ENCODE measurements at regions not wholly inside any gene's neighbourhood (a gene's known extent, or its start where the extent isn't known, plus 50 kb on each side); places are given as distances from the start of the nearest gene placed in this dataset.

DNA sequence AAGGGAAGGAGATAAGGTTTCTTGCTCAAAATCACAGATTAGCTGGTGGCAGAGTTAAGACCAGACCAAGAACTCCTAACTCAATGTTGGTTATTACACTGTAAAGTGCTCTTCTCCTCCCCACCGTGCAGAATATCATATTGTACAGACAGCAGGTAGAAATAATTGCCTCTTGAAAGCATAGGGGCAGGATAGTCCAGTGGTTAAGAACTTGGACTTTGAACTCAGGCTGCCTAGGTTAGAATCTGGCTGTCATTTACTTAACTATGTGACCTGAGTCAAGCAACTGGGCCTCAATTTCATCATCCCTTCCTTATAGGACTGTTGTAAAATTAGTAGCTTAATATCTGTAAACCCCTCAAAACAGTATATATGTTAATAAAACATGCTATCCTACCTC, 114.9 kb upstream of the HIVEP3 start:
- DNase-seq = no peak

DNA sequence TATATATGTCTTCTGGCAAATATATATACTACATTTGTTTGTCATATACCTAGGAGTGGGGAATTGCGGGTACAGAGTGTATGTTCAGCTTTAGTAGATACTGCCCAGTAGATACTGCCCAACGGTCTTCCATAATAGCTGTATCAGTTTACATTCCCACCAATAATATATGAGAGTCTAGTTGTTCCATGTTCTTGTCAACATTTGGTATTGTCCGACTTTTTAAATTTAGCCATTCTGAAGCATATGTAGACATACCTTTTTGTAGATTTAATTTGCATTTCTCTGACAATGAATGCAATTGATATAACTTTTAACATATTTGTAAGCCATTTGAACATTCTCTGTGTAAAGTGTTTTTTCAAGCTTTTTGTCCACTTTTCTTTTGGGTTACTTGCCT, 99.0 kb upstream of the HIVEP3 start:
- DNase-seq = no peak

DNA sequence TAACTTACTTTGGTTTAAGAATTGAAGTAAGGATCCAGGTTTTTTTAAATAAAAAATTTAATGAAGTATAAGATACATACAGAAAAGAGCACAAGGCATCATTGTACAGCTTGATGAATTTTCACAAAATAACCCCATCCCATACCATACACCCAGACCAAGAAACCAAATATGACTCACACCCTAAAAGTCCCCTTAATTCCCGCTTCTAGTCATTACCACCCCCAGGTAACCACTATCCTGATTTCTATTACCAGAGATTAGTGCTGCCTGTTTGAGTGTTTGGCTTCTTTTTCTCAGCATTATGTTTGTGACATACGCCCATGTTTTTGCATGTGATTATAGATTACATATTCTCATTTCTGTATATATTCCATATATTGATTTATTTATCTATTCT, 98.5 kb upstream of the HIVEP3 start:
- no peak for DNase-seq

DNA sequence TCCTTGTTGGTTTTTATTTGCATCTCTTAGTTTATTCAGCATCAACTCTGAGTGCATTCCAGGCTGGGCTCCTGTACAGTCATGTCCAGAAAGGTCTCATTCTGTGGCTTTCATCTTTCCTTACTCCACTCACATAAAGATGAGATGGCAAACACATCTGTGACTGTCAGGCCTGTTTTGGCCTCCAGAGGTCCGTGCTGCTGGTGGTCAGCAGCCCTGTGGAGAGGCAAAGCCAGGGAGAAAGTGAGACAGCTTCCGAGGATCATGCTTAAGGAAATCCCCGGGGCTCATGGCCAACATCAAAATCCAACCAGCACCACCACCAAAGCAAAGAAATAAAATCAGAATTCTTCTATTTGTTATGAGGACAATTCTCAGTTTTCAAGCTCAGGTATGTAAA, 96.1 kb upstream of the HIVEP3 start:
- no peak for DNase-seq

DNA sequence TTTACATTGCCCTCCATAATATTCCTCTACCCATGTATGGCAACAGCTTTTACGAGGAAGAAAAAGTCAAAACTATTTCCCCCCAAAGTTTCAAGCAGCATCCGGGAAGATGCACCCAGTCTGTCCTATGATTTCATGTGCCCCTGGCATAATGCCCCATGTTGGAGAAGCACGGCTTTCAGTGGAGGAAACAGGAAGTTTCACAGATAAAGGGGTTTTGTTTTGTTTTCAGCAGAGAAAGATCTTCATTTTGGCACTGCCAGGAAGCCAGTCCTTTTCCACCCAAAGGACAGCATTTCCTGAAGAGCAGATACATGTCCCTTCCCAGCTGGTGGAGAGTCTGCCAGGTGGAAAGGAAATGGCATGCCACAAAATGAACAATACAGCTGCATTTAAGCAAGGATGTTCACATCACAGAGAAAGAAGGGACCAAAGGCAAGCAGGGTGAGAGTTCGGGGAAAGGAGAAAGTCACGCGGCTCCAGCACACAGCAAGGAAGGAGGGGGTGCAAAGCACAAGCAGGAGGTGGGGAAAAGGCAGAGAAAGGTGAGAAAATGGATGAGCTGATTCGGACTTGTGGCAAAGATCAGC, 95.3 kb upstream of the HIVEP3 start:
- DNase-seq = no peak

DNA sequence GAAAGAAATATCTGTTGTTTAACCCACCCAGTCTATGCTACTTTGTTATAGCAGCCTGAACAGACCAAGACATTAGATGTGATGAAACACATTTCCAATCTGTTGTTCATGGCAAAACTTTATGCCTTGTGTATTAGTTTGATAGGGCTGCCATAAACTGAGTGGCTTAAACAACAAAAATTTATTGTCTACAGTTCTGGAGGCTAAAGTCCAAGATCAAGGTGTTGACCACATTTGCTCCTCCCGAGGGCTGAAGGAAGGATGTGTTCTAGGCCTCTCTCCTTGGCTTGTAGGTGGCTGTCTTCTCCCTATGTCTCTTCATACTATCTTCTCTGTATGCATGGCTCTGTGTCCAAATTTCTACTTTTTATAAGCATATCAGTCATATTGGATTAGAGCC, 94.1 kb upstream of the HIVEP3 start:
- no peak for DNase-seq

DNA sequence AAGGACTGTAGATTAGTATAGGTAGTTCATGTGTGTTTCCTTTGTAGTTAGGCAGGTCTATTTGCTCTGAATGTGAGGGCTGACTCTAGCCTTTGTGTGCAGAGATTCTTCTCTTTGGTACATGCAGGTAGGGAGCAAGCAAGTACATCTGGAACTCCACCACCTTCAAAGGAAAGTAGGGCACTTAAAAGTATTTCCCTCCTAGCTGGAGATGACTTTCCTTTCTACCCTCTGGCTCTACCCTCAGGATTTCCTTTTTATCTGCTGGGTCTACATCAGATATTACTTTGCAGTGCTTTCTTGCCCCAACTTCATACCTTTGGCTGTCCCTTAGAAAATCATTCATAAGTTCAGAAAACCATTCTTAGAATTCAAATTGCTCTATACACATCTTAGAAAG, 91.7 kb upstream of the HIVEP3 start:
- DNase-seq = no peak

DNA sequence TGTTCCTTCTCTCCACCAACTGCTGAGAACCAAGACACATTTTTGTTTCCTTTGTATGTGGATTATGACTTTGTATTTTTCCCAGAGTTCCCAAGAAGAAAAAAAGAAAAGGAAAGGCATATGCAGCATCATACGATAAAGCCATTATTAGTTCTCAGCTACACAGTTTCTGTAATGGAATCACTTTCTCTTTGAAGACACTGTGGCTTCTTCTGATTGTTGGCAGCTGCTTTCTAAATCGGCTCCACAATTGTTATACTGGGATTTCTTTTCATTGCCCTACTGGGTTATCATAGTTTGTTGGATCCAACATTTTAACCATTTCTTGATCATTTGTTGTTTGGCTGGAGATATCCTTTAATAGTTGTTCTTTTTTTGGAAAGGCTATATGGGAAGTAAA, 89.5 kb upstream of the HIVEP3 start:
- DNase-seq = no peak

DNA sequence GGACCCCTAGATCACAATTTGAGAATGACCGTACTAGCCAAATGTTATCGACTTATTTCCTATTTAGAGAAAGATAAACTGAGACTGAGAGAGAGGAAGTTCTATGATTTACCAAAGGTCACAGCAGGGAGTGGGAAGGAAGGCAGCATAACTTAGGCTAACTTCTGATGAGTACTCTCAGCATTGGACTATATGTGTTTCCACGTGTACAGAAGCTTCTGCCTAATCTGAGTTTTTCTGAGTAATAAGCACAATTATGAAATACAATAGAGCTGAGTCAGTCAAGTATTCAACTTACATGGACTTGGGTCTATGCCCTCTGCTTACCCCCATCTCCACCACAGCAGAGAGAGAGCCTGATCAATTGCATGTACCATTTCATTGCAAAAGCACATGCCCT, 88.1 kb upstream of the HIVEP3 start:
- no peak for DNase-seq

DNA sequence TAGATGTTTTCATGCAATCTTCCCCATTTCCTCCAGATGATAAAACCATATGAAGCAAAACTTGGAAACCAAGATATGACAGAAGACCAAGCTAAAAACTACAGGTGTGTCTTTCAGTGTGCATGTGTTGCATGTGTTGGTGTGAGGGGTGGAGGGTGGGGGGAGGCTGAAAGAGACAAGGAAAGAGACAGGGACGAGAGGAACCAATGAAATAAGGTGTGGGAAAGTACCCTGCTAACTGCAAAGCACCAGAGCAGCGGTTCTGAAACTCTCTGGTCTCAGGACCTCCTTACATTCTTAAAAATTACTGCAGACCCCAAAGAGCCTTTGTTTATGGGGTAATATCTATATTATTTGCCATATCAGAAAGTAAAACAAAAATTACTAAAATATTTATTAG, 87.4 kb upstream of the HIVEP3 start:
- no peak for DNase-seq

DNA sequence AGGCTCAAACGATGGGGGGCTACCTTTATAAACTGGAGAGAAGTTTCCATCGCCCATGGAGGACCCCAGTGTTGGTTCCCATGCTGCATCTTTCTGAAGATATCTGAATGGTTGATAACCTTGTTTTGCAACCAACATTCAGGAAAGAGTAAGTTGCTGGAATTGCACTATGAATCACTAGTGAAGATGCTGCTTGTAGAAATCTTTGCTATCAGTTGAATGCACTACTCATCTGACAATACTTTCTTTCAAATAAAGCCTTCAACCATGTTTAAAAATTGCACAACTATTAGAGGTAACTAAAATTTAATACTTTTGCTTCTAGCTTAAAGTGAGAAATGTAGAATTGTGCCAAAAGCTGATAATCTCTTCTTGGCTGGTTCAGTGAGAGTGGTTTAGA, 86.8 kb upstream of the HIVEP3 start:
- DNase-seq = no peak

DNA sequence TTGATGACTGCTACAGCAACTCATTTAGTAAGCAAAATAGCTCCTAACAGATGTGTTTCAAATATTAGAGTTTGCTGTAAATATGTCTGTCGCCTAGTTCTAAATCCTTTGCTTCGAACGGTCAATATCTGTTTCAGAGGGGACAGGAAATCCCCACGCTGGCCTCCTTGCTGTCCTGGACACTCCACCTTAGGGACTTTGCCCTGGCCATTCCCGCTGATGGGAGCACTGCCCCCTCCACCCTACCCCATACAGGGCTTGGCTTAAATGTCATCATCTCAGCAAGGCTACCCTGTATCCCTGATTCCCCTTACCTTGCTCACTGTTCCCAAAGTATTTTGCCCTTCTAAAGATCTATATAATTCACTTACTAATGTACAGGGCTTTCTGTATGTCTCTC, 86.1 kb upstream of the HIVEP3 start:
- no peak for DNase-seq

DNA sequence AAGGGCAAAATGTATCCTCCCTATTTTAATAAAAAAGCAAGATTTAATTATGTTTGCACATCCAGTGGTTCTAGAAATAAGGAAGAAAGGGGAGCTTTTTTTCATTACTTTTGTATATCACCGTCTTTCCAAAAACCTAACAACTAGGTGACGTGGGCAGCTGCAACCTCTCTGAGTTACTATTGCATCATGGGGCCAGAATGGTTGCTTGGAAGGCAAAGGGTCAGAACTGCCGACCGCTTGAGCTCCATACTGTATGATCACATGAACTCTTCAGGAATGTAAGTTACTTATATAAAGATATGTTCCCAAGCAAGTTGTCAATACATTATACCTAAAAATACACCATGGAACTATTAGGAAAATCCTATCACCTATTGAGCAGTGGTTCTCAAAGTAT, 85.6 kb upstream of the HIVEP3 start:
- no peak for DNase-seq

DNA sequence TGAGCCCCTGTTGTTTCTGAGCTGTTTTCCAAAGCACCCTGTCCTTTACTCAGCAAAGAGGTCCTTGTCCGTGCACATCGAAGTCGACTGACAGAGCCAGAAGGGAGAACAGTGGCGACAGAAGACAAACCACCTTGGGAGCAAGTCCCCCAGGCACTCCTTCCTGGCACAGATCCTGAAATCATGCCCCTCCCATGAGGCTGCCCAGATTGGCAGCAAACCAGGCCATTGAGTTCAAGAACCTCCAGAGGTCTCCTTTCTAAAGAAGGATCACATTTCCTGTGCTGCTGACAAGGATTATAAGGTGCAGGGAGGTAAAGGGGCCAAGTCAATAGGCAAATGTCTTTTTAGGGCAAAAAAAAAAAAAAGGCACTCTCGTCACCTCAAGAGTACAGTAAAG, 84.7 kb upstream of the HIVEP3 start:
- no peak for DNase-seq

DNA sequence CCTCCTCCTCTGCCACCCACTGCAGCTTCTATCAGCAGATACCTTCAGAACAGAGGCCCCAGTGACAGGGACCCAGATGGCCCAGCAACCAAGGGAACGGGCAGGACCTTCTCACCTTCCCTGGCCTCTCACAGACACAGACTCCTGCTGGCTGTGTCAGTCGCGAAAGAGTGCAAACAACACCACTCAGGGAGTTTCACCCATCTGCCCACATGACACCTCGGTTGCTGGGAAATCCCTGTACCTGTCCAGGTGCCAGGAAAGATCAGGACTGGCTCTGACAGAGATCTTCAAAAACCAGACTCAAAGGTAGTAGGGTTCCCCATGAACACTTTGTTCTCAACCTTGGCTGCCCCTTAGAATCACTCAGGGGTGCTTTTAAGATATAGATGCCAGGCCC, 83.5 kb upstream of the HIVEP3 start:
- DNase-seq = no peak

DNA sequence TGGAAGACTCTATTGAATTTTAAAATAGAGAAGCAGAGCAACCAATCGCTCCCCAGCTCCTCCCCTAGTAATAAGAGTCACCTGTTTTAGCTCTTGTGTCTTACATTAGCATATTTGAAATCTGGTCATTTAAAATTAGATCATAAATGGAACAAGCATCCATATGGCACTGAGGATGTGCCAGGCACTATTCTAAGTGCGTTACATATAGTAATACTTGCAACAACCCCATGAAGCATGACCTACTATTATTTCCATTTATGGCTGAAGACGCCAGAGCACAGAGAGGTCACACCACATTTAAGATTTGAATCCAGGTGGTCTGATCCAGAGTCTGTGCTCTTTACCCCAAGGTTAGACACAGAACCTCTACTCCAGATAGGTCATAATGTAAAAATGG, 82.0 kb upstream of the HIVEP3 start:
- DNase-seq = no peak

DNA sequence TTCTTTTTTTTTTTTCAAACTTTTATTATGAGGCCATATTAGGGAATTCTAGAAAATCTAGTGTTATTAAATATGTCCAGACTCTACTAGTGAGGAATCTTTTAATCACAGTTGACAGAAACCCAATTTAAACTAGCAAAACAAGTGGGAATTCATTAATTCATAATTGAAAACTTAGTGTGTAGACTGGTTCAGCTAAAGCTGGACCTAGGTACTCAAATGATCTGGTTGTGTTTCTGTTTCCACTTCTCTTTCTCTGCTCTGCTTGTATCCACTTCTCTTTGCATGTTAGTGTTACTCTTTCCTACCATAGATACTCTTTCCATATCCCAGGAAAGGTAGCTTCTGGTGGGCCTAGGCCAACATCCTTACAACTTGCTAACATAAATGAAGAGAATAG, 81.2 kb upstream of the HIVEP3 start:
- no peak for DNase-seq

DNA sequence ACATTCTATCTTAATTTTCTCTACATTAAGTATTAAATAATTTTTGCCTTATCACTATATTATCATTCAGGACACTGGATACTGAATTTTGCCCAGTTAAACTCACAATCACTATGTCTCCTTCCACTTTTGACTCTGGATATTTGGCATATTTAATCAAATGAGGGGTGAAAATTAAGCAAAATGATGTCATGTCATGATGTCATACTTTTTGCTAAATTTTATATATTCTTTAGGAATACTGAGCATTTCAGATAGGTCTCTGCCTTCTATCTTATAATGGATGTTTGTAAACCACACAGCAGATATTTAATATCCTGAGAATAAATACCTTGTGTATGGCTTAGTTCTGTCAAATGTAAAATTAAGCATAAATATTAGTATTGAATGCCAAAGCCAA, 79.5 kb upstream of the HIVEP3 start:
- DNase-seq = no peak

DNA sequence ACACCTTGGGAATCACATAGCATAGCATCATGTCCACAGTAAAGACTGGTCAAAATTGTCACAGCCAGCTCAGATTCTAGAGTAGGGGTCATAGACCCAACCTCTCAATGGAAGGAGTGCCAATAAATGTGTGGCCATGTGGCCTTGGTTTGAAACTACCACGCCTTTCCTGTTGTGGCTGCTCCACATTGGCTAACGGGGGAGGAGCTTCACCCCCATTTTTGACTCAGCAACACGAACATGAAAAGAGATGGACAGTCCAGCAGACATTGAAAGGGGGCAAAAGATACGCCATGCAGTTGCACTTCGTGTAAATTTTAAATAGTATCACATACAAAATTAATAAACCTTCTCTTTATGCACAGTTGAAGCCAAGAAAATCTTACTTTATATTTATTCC, 78.4 kb upstream of the HIVEP3 start:
- no peak for DNase-seq

DNA sequence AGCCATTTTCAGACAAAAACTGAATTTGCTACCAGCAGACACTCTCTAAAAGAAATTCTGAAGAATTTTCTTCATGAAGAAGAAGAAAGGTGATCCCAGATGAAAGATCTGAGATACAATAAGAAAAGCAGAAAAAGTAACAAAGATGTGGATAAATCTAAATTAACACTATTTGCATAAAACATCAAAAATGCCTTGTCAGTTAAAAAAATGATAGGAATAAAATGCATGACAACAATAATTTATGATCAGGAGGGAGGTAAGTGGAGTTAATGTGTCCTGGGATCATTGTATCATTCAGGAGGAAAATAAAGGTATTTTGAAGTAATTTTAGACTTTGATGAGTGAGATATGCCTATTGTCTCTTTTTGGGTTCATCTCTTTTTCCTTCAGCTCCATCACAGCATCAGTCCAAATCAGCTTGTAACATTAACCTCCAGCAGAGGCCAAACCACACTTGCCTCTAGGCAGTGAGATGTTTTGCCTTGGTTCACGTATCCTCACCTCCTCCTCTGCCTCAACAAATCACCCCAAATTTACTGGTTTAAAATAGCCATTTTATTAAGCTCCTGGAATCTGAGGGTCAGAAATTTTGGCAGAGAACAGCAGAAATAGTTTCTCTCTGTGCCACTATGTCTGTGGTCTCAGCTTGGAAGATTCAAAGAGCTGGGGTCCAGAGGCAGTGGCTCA, 76.9 kb upstream of the HIVEP3 start:
- no peak for DNase-seq

DNA sequence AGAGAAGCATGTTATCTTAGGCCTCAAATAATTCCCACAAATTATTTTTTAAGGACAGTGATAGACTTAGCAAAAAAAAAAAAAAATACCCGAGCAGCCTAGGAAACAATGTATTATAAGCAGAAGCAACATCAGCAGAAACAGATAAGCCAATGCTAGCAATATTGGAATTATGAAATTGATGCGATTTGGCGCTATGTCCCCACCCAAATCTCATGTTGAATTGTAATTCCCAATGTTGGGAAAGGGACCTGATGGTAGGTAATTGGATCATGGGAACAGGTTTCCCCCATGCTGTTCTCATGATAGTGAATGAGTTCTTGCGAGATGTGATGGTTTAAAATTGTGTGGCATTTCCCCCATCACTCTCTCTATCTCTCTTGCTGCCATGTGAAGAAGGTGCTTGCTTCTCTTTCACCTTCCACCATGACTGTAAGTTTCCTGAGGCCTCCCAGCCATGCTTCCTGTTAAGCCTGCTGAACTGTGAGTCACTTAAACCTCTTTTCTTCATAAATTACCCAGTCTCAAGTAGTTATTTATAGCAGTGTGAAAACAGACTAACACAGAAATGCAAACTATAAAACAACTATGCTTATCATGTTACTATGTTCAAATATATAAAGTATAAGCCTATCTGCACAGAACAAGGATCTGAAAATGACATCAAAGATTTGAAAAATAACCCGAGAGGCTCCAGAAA, 75.6 kb upstream of the HIVEP3 start:
- no peak for DNase-seq

DNA sequence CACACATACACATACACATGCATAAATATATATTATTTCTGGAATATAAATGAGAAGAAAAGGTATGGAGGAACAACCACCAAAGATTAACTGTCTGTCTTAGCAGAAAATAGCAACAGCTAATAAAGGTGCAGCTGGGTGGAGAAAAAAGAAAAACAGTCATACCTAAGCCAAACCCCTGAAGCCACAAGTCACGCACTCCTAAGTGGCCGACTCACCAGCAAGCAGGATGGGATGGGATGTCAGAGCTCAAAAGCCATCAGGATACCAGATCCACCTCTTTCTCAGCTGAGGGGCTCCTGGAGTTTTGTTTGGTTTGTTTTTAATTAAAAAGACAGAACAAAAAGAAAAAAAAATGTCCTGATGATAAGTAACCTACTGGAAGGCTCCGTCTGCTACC, 64.7 kb upstream of the HIVEP3 start:
- no peak for DNase-seq

DNA sequence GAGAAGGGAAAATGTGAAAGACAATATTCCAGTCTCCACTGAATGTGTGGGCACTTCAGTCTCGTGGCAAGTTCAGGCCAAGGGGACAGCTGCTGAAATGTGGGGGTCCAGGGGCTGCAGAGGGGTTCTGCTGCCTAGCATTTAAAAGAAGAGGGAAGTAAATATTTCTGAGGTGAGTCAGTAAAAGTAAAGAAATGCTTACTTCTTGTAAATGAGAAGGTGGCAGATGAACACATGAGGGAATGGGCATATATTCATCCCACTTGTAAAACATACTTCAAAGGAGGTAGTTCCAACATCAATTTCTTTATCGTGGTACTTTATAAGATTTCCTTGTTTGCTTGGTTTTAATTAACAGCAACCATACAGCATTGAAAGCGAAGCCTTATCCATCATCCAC, 63.1 kb upstream of the HIVEP3 start:
- DNase-seq = no peak

DNA sequence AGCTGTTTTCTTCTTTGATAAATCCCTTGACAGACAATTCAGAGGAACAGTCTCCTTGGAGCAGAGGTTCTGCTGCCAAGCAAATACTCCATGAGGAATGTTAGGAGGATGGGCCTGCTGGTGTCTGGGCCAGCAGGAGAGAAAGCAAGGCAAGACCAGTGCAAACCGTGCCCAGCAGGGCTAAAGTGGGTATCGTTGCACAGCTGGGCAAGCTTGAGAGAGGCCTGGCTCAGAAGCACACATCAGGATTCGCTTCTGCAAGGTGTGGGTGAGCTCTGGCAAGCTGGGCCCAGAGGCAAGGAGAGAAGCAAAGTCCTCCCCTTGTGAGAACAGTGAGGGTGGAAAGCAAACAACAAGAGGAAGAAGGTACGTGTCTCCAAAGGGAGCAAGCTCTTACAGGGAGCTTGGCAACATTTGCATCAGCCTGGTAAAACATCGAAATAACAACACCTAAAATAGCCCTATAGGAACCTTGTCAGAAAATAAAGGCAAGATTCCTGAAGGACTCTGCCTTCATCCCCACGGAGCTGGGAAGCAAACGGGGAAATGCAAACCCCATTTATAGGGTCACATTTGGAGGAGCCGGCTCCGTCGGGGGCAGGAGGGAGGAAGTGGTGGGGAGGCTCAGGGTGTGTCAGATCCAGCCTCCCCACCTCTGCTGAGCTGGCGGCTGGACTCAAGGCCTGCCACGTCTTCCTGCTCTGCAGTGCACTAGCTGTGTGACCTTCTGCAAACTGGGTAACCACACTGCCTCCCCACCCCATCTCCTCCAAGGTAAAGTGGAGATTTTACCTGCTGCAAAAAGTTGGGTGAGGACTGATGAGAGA, 62.3 kb upstream of the HIVEP3 start:
- DNase-seq = peak; percentile 9
